ENCODE measurements at regions not wholly inside any gene's neighbourhood (a gene's known extent, or its start where the extent isn't known, plus 50 kb on each side); places are given as distances from the start of the nearest gene placed in this dataset.
"Not testable (repeated sequence)": the region's sequence is repeated elsewhere in the genome, so short reads cannot be mapped to it uniquely, and the experiment has no call there.

DNA sequence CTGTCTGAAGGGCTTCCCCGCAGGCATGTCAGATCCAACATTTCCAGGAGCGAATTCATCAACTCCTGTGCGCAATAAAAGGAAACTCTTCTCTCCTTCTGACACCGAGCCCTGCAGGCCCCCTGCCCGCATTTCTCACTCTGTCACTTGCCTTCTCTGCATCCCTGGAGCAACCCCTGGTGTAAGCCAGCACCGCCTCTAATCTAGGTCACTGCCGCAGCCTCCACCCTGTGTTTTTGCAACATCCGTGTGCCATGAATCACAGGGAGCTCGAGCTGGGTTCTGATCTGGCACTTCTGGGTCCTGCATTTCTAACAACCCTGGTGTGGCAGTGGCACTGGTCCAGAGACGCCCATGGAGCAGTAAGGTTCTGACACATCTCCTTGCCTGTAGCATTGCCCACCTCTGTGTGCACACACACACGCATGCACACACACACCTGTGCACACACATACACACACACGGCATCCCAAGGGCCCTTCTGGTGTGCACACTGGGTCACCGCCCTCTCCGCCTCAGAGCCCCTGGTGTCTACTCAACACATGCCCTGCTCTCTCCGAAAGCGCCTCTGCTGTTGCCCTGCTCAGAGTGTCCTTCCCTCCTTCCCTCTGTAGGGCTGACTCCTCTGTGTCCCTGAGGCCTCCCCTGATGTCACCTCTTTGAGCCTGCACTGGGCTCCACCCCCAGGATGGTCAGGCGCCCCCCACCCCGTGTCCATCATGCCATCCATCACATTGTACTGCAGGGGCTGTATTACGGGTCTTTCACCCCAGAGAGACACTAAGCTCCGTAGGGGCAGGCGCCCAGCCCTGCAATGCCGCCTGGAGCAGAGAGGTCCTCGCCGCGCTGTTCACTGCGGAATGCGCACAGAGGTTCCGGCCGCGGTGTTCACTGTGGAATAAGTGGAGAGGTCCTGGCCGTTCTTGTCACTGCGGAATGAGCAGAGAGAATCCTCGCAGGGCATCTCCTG lies 111.4 kb upstream of the SFSWAP start:
- DNase-seq, result no peak
- intact Hi-C loops (cut with DNase I), result no loop called here
- 81 to 86% methylated on average over 16 to 31 of the region's 33 CpGs for WGBS, 2 donors
- H3K4me3 ChIP-seq, result no peak overlapping the region
- peaks cover 0 to 6% (median 0%) of the 10 kb centered on the region in 3 donors for H3K4me1 ChIP-seq
- no peaks in the 10 kb centered on the region for H3K36me3 ChIP-seq
- TF ChIP-seq POLR2A (IDR thresholded peaks at IDR 0.05), result no peak
- no peaks in the 10 kb centered on the region for H3K9me3 ChIP-seq
- peaks cover 0 to 25% (median 0%) of the 10 kb centered on the region in 4 donors for H3K27me3 ChIP-seq
- H3K27ac ChIP-seq, result no peak overlapping the region

DNA sequence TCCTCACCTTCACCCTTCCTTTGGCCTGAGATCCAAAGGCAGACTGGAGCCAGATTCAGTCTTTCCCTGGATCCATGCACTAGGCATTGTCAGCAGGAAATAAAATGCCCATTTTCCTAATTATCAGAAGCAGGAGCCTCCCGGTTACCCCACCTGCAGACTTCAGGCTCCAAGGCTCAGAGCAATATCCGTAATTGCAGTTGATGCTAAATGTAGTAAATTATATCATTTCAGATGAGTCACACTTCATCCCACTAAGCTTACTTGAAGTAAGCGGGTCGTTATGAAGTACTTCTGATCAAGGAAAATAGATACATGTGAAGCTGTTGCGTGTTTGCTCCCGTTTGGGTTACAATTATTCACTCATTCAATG lies 110.7 kb upstream of the SFSWAP start:
- intact Hi-C loops (cut with DNase I), result no loop called here
- H3K27me3 ChIP-seq, result peaks cover 0 to 31% (median 0%) of the 10 kb centered on the region in 4 donors
- H3K27ac ChIP-seq, result no peak overlapping the region
- no peak for DNase-seq
- TF ChIP-seq, protein P1, sequence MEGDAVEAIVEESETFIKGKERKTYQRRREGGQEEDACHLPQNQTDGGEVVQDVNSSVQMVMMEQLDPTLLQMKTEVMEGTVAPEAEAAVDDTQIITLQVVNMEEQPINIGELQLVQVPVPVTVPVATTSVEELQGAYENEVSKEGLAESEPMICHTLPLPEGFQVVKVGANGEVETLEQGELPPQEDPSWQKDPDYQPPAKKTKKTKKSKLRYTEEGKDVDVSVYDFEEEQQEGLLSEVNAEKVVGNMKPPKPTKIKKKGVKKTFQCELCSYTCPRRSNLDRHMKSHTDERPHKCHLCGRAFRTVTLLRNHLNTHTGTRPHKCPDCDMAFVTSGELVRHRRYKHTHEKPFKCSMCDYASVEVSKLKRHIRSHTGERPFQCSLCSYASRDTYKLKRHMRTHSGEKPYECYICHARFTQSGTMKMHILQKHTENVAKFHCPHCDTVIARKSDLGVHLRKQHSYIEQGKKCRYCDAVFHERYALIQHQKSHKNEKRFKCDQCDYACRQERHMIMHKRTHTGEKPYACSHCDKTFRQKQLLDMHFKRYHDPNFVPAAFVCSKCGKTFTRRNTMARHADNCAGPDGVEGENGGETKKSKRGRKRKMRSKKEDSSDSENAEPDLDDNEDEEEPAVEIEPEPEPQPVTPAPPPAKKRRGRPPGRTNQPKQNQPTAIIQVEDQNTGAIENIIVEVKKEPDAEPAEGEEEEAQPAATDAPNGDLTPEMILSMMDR (IDR thresholded peaks at IDR 0.05), result no peak
- TF ChIP-seq POLR2A (IDR thresholded peaks at IDR 0.05), result no peak
- H3K4me3 ChIP-seq, result no peak overlapping the region
- no peaks in the 10 kb centered on the region for H3K9me3 ChIP-seq
- H3K4me1 ChIP-seq, result peaks cover 0 to 7% (median 0%) of the 10 kb centered on the region in 3 donors
- 68 to 83% methylated on average over 6 of the region's 6 CpGs for WGBS, 2 donors
- H3K36me3 ChIP-seq, result no peaks in the 10 kb centered on the region

DNA sequence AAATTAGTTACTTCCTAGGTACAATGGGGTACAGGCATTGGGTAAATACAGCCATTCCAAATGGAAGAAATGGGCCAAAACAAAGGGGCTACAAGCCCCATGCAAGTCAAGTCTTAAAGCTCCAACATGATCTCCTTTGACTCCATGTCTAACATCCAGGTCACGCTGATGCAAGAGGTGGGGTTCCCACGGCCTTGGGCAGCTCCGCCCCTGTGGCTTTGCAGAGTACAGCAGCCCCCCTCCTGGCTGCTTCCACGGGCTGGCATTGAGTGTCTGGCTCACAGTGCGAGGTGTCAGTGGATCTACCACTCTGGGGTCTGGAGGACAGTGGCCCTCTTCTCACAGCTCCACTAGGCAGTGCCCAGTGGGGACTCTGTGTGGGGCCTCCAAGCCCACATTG lies 109.4 kb upstream of the SFSWAP start:
- H3K9me3 ChIP-seq; H3K4me1 ChIP-seq; H3K36me3 ChIP-seq; H3K27ac ChIP-seq; intact Hi-C loops (cut with DNase I); DNase-seq; H3K4me3 ChIP-seq: not testable (repeated sequence)
- peaks cover 0 to 41% (median 0%) of the 10 kb centered on the region in 4 donors for H3K27me3 ChIP-seq
- WGBS, 2 donors, result 60 to 100% methylated on average over 1 to 3 of the region's 5 CpGs

DNA sequence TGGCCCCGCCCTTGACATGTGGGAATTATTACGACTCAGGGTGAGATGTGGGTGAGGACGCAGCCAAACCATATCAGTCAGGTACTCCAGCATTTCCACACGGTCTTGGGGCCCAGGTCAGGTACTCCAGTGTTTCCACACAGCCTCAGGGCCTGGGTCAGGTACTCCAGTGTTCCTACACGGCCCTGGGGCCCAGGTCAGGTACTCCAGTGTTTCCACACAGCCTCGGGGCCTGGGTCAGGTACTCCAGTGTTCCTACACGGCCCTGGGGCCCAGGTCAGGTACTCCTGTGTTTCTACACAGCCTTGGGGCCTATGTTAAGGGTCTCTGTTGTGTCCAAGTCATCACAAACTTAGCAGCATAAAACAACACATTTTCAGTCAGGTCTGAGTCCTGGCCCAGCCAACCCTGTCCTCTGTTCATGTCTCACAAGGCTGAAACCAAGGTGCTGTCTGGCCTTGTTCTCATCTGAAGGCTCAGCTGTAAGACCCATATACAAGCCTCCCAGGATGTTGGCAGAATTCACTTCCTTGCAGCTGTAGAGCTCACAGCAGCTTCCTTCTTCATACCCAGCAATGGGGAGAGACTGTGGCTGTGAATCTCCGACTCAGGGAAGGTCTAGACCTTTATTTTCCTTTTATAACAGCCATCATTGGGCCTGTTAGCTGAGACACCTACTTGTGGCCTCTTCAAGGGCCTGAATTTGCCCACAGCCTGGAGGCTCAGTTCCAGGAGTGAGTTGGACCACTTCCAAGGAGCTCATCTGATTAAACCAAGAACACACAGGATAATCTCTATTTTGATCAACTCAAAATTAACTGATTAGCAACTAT lies 107.6 kb upstream of the SFSWAP start:
- H3K27me3 ChIP-seq, result peaks cover 0 to 42% (median 0%) of the 10 kb centered on the region in 4 donors
- no peaks in the 10 kb centered on the region for H3K36me3 ChIP-seq
- H3K27ac ChIP-seq, result no peak overlapping the region
- DNase-seq, result no peak
- H3K4me1 ChIP-seq, result peaks cover 0 to 7% (median 0%) of the 10 kb centered on the region in 3 donors
- no peak overlapping the region for H3K4me3 ChIP-seq
- TF ChIP-seq, protein P1 (IDR thresholded peaks at IDR 0.05), result no peak
- TF ChIP-seq POLR2A (IDR thresholded peaks at IDR 0.05), result no peak
- 55 to 86% methylated on average over 1 to 6 of the region's 8 CpGs for WGBS, 2 donors
- intact Hi-C loops (cut with DNase I), result no loop called here
- no peaks in the 10 kb centered on the region for H3K9me3 ChIP-seq

DNA sequence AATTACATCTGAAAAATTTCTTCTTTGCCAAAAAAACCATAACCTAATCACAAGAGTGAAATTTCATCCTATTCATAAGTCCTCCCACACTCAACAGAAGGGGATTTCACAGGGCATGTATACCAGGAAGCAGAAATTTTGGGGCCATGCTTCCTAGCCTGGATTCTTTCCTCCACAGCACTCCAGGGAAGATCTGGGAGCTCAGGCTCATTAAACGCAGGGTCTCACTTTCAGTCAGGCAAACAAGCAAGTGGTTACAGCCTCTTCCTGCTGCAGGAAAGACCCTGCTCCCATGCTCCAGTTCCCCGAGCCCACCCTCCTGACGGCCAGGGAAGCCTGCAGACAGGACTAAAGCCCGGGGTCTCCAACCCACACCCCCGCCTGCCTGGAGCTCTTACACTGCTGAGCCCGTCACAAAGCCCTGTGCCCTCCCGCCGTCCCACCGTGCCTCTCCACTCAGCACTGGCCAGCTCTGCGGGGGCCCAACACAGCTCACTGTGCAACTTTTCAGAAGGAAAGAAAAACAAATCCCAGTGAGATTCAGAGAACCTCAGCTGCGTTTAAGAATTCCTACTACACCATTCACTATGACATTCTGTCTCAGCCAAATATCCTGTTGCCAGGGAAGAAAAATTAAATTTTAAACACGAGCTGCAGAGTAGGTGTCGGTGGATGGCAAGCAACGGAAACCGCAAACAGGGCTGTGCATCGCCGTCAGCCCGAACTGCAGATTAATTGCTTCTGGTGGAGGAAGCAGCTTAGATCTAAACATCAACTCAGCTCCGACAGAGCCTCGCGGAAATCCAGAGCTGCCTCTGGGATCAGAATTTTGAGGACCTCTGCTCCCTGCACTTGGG lies 106.7 kb upstream of the SFSWAP start:
- 45 to 49% methylated on average over 18 to 21 of the region's 21 CpGs for WGBS, 2 donors
- intact Hi-C loops (cut with DNase I), result no loop called here
- Histone ChIP-seq H3K9me3 (no peaks in the 10 kb centered on the region), H3K27ac (no peak overlapping the region), H3K4me1 (peaks cover 0 to 14% (median 0%) of the 10 kb centered on the region in 3 donors), H3K27me3 (peaks cover 0 to 46% (median 0%) of the 10 kb centered on the region in 4 donors), H3K36me3 (no peaks in the 10 kb centered on the region), H3K4me3 (no peak overlapping the region)
- TF ChIP-seq, protein P1 (IDR thresholded peaks at IDR 0.05), result no peak
- no peak for TF ChIP-seq POLR2A (IDR thresholded peaks at IDR 0.05)
- no peak for DNase-seq

Measured in esophagus squamous epithelium (tissue), 5 donors.